HepG2 (cell line): ENCODE measurements at regions not wholly inside any gene's neighbourhood (a gene's known extent, or its start where the extent isn't known, plus 50 kb on each side); places are given as distances from the start of the nearest gene placed in this dataset.

Source experiments
- ATAC-seq: fragments of 200-7000 bp; cut with Tn5 transposase; 3 replicates; pipeline ENCODE4 v1.9.1; 2020; ENCODE audit warnings: mild to moderate bottlenecking, moderate library complexity
- BruUV-seq: library from RNA; stranded (reverse); fragments of 400-500 nt; replicated peaks from 2 replicates; lab custom pipeline; 2021; lab: Mats Ljungman, UMichigan
- CTCF ChIA-PET: fragments of 300-600 bp; formaldehyde crosslinking; extraction: SDS; loops from one replicate; lab custom pipeline; 2021; ENCODE audit warnings: low total read pairs, inconsistent platforms, low intra/inter-chr PET ratio; lab: Yijun Ruan, JAX
- POLR2A ChIA-PET: fragments of 350-600 bp; sonication (Branson Sonifier 250); formaldehyde crosslinking; loops from one replicate; lab custom pipeline; 2020; ENCODE audit warnings: antibody characterized with exemption, inconsistent platforms; lab: Yijun Ruan, JAX
- DNase-seq: peaks from one replicate; pipeline ENCODE4 v3.0.0-alpha.2; 2015; ENCODE audit warnings: low spot score
- FAIRE-seq: peaks from 3 replicates; lab custom pipeline; 2011; peaks lifted over from hg19 to GRCh38; lab: Jason Lieb, UNC
- H2AFZ ChIP-seq: one replicate; pipeline ENCODE4 v1.6.1; 2011; ENCODE audit warnings: low read length, inconsistent platforms
- H3K27ac ChIP-seq: fragments of 300-600 bp; 3 replicates; pipeline ENCODE4 v1.8.0; 2011; ENCODE audit warnings: mixed run types, mild to moderate bottlenecking, mixed read lengths, low read length, inconsistent platforms; ENCODE audit not compliant: insufficient read depth; ENCODE audit errors: extremely low read length
- H3K27me3 ChIP-seq, 2 experiments: fragments of 200-600 bp in 1 of 2; 2 replicates in 1 of 2; 3 replicates in 1 of 2; pipeline versions ENCODE4 v1.6.0 to v1.8.0; 2011; ENCODE audit warnings: low read length in 2 of 2, mild to moderate bottlenecking in 2 of 2, moderate library complexity in 2 of 2, inconsistent platforms in 1 of 2; ENCODE audit not compliant: insufficient read depth in 2 of 2, control insufficient read depth in 1 of 2
- H3K36me3 ChIP-seq, 2 experiments: fragments of 200-600 bp in 1 of 2; replicated peaks in 1 of 2; 2 replicates in 1 of 2; 3 replicates in 1 of 2; pipeline versions ENCODE4 v1.5.1 to v1.8.0; 2011; ENCODE audit warnings: low read length in 2 of 2, inconsistent platforms in 1 of 2; ENCODE audit not compliant: insufficient read depth in 2 of 2, control insufficient read depth in 1 of 2
- H3K4me1 ChIP-seq: 2 replicates; pipeline ENCODE4 v1.5.1; 2012; ENCODE audit warnings: low read length, inconsistent platforms; ENCODE audit not compliant: insufficient read depth
- H3K4me2 ChIP-seq: 2 replicates; pipeline ENCODE4 v1.6.0; 2011; ENCODE audit warnings: low read depth, low read length, inconsistent platforms
- H3K4me3 ChIP-seq, 3 experiments: fragments of 200-600 bp in 1 of 3; sonication (generic), shearing (Covaris generic) in 1 of 3; replicated peaks in 1 of 3; 2 replicates each; pipeline ENCODE4 v1.5.1; 2011 to 2016; ENCODE audit warnings: low read length in 3 of 3, inconsistent platforms in 2 of 3, low read depth in 2 of 3, mild to moderate bottlenecking in 2 of 3, control low read depth in 1 of 3, mixed read lengths in 1 of 3; ENCODE audit not compliant: insufficient read depth in 1 of 3
- H3K79me2 ChIP-seq: one replicate; pipeline ENCODE4 v1.6.1; 2011; ENCODE audit warnings: low read length, inconsistent platforms; ENCODE audit not compliant: insufficient read depth
- H3K9ac ChIP-seq: 2 replicates; pipeline ENCODE4 v1.6.0; 2011; ENCODE audit warnings: mild to moderate bottlenecking, low read depth, low read length, inconsistent platforms; ENCODE audit not compliant: insufficient read depth
- H3K9me3 ChIP-seq: 2 replicates; pipeline ENCODE4 v1.5.1; 2012; ENCODE audit warnings: mild to moderate bottlenecking, low read length
- H4K20me1 ChIP-seq: 2 replicates; pipeline ENCODE4 v1.6.0; 2011; ENCODE audit warnings: inconsistent platforms, mild to moderate bottlenecking, low read length, moderate library complexity; ENCODE audit not compliant: insufficient read depth
- FOXA3 ChIP-seq: IDR thresholded peaks from 2 replicates; pipeline ENCODE4 v1.6.1; 2016; ENCODE audit warnings: missing genetic modification reagents, missing compliant biosample characterization
- FOXP1 ChIP-seq, 2 experiments: fragments of 450-650 bp in 1 of 2; IDR thresholded peaks; 2 replicates each; pipeline ENCODE4 v1.6.1; 2017 to 2018; ENCODE audit warnings: antibody characterized with exemption in 1 of 2
- HNRNPUL1 ChIP-seq: fragments of 200-400 bp; formaldehyde crosslinking; IDR thresholded peaks from 2 replicates; pipeline ENCODE4 v1.6.1; 2017; ENCODE audit warnings: low read depth, mild to moderate bottlenecking, low read length, moderate library complexity
- KDM2A ChIP-seq: sonication (generic); formaldehyde crosslinking; IDR thresholded peaks from 2 replicates; pipeline ENCODE4 v1.4.0; 2020; ENCODE audit warnings: low read depth, missing genetic modification reagents, borderline replicate concordance
- KLF13 ChIP-seq: sonication (generic); formaldehyde crosslinking; IDR thresholded peaks from 2 replicates; pipeline ENCODE4 v1.4.0; 2020; ENCODE audit warnings: mild to moderate bottlenecking, missing genetic modification reagents
- MAF1 ChIP-seq: sonication (generic); formaldehyde crosslinking; IDR thresholded peaks from 2 replicates; pipeline ENCODE4 v1.5.0; 2020; ENCODE audit warnings: missing genetic modification reagents, borderline replicate concordance
- MXD4 ChIP-seq: IDR thresholded peaks from 2 replicates; pipeline ENCODE4 v1.6.1; 2016; ENCODE audit warnings: mild to moderate bottlenecking, missing biosample characterization, missing genetic modification reagents
- PLRG1 ChIP-seq: fragments of 450-650 bp; conservative IDR thresholded peaks from 2 replicates; pipeline ENCODE4 v1.6.1; 2016
- RFX3 ChIP-seq: IDR thresholded peaks from 2 replicates; pipeline ENCODE4 v1.6.1; 2016; ENCODE audit warnings: missing biosample characterization, missing genetic modification reagents
- ZFX ChIP-seq: sonication (generic); formaldehyde crosslinking; IDR thresholded peaks from 2 replicates; pipeline ENCODE4 v1.4.0; 2020; ENCODE audit warnings: mild to moderate bottlenecking, low read depth, missing genetic modification reagents, moderate library complexity
- ZNF546 ChIP-seq: sonication (generic); formaldehyde crosslinking; conservative IDR thresholded peaks from 2 replicates; pipeline ENCODE4 v1.8.1; 2023; ENCODE audit warnings: mild to moderate bottlenecking, missing genetic modification reagents
- ZNF788 ChIP-seq: sonication (generic); formaldehyde crosslinking; IDR thresholded peaks from 2 replicates; pipeline ENCODE4 v1.5.0; 2020; ENCODE audit warnings: mild to moderate bottlenecking, missing genetic modification reagents, borderline replicate concordance
- WGBS: methylation state at CpG from one replicate; pipeline ENCODE4 v1.1.6; 2017; ENCODE audit warnings: low lambda C conversion rate; 5-methylcytosine and 5-hydroxymethylcytosine counted together
- in situ Hi-C: cut with HindIII; loops from 2 replicates; pipeline ENCODE4 v1.10.0; 2017; ENCODE audit warnings: low pct_unique_long_range_greater_than_20kb; ENCODE audit not compliant: extremely low pct_ligation_motif_present
- intact Hi-C: fragments of 100-400 bp; cut with micrococcal nuclease; formaldehyde crosslinking; loops from one replicate; pipeline ENCODE4 v1.10.0; 2022; ENCODE audit not compliant: unreplicated experiment
- TF ChIP-seq, protein P1 (sequence below): sonication (generic); formaldehyde crosslinking; IDR thresholded peaks from 2 replicates; pipeline ENCODE4 v1.8.1; 2022; ENCODE audit warnings: mild to moderate bottlenecking, missing genetic modification reagents
- TF ChIP-seq, protein P2 (sequence below): sonication (generic); formaldehyde crosslinking; IDR thresholded peaks from 2 replicates; pipeline ENCODE4 v1.4.0; 2020; ENCODE audit warnings: mild to moderate bottlenecking, low read depth, missing genetic modification reagents
- TF ChIP-seq, protein P3 (sequence below): fragments of 450-650 bp; IDR thresholded peaks from 2 replicates; pipeline ENCODE4 v1.6.1; 2017; ENCODE audit warnings: mild to moderate bottlenecking
- TF ChIP-seq, protein P4 (sequence below): sonication (generic); formaldehyde crosslinking; IDR thresholded peaks from 2 replicates; pipeline ENCODE4 v1.4.0; 2020; ENCODE audit warnings: mild to moderate bottlenecking, missing genetic modification reagents

DNA sequence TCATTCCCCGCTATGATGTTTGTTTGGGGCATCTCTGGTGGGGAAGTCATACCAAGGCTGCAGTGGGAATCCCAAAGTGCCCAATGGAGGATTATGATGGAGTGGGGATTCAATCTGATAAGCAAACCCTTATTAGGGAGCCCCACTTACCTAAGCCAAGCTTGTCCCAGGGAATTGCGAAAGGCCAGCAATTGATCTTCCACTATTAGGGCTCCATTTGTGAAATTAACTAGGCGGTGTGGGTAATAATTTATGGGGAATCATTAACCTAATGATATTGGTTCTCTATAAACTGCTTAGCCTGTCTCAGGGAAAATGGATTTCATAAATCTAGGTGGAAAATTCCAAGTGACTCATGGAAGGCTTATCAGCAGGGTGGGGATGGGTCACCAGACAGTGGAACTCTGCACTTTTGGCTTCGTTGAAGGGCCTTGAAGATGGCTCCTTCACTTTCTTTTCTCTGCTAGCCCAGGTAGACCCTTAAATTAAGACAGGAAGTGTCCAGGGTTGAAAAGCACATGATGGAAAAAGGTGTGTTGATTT, 113.0 kb upstream of the WSCD2 start:
- Histone ChIP-seq H3K27me3 (no peaks in the 10 kb centered on the region; a peak in 2 of 5 replicates), H3K4me1 (no peaks in the 10 kb centered on the region), H3K36me3 (no peaks in the 10 kb centered on the region), H3K4me2 (no peak overlapping the region), H3K4me3 (no peak overlapping the region), H3K27ac (no peak overlapping the region), H3K79me2 (no peaks in the 10 kb centered on the region), H3K9ac (no peak overlapping the region), H3K9me3 (no peaks in the 10 kb centered on the region), H2AFZ (no peak overlapping the region), H4K20me1 (no peaks in the 10 kb centered on the region)
- BruUV-seq = no TSS peak
- intact Hi-C loops = no loop called here
- WGBS = 2% methylated on average over 3 of the region's 4 CpGs
- FAIRE-seq (no peak), DNase-seq (no peak), ATAC-seq (no peak)
- in situ Hi-C loops = no loop called here
- TF ChIP-seq KLF13 (CRISPR knock-in tag) (no peak), HNRNPUL1 (no peak), FOXA3 (CRISPR knock-in tag) (no peak), PLRG1 (no peak), FOXP1 (IDR thresholded peaks at IDR 0.05) (no peak), FOXP1 (CRISPR knock-in tag; IDR thresholded peaks at IDR 0.05) (no peak), ZNF546 (CRISPR knock-in tag) (no peak), KDM2A (CRISPR knock-in tag) (no peak), MAF1 (CRISPR knock-in tag) (no peak), ZNF788 (CRISPR knock-in tag) (no peak), MXD4 (no peak), RFX3 (CRISPR knock-in tag) (no peak), ZFX (CRISPR knock-in tag) (no peak)
- TF ChIP-seq, protein P1, sequence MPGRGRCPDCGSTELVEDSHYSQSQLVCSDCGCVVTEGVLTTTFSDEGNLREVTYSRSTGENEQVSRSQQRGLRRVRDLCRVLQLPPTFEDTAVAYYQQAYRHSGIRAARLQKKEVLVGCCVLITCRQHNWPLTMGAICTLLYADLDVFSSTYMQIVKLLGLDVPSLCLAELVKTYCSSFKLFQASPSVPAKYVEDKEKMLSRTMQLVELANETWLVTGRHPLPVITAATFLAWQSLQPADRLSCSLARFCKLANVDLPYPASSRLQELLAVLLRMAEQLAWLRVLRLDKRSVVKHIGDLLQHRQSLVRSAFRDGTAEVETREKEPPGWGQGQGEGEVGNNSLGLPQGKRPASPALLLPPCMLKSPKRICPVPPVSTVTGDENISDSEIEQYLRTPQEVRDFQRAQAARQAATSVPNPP (CRISPR knock-in tag) = no peak
- TF ChIP-seq, protein P2, sequence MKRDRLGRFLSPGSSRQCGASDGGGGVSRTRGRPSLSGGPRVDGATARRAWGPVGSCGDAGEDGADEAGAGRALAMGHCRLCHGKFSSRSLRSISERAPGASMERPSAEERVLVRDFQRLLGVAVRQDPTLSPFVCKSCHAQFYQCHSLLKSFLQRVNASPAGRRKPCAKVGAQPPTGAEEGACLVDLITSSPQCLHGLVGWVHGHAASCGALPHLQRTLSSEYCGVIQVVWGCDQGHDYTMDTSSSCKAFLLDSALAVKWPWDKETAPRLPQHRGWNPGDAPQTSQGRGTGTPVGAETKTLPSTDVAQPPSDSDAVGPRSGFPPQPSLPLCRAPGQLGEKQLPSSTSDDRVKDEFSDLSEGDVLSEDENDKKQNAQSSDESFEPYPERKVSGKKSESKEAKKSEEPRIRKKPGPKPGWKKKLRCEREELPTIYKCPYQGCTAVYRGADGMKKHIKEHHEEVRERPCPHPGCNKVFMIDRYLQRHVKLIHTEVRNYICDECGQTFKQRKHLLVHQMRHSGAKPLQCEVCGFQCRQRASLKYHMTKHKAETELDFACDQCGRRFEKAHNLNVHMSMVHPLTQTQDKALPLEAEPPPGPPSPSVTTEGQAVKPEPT = no peak
- TF ChIP-seq, protein P3, sequence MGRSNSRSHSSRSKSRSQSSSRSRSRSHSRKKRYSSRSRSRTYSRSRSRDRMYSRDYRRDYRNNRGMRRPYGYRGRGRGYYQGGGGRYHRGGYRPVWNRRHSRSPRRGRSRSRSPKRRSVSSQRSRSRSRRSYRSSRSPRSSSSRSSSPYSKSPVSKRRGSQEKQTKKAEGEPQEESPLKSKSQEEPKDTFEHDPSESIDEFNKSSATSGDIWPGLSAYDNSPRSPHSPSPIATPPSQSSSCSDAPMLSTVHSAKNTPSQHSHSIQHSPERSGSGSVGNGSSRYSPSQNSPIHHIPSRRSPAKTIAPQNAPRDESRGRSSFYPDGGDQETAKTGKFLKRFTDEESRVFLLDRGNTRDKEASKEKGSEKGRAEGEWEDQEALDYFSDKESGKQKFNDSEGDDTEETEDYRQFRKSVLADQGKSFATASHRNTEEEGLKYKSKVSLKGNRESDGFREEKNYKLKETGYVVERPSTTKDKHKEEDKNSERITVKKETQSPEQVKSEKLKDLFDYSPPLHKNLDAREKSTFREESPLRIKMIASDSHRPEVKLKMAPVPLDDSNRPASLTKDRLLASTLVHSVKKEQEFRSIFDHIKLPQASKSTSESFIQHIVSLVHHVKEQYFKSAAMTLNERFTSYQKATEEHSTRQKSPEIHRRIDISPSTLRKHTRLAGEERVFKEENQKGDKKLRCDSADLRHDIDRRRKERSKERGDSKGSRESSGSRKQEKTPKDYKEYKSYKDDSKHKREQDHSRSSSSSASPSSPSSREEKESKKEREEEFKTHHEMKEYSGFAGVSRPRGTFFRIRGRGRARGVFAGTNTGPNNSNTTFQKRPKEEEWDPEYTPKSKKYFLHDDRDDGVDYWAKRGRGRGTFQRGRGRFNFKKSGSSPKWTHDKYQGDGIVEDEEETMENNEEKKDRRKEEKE = no peak
- TF ChIP-seq, protein P4, sequence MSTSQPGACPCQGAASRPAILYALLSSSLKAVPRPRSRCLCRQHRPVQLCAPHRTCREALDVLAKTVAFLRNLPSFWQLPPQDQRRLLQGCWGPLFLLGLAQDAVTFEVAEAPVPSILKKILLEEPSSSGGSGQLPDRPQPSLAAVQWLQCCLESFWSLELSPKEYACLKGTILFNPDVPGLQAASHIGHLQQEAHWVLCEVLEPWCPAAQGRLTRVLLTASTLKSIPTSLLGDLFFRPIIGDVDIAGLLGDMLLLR (CRISPR knock-in tag) = no peak
- ChIA-PET POLR2A (no interaction called here), CTCF (no interaction called here)
